HepG2 (cell line): ENCODE measurements at regions not wholly inside any gene's neighbourhood (a gene's known extent, or its start where the extent isn't known, plus 50 kb on each side); places are given as distances from the start of the nearest gene placed in this dataset.

Experiments
- ATAC-seq: fragments of 200-7000 bp; cut with Tn5 transposase; 3 replicates; pipeline ENCODE4 v1.9.1; 2020; ENCODE audit warnings: mild to moderate bottlenecking, moderate library complexity
- BruUV-seq: library from RNA; stranded (reverse); fragments of 400-500 nt; replicated peaks from 2 replicates; lab custom pipeline; 2021; lab: Mats Ljungman, UMichigan
- CTCF ChIA-PET: fragments of 300-600 bp; formaldehyde crosslinking; extraction: SDS; loops from one replicate; lab custom pipeline; 2021; ENCODE audit warnings: low total read pairs, inconsistent platforms, low intra/inter-chr PET ratio; lab: Yijun Ruan, JAX
- POLR2A ChIA-PET: fragments of 350-600 bp; sonication (Branson Sonifier 250); formaldehyde crosslinking; loops from one replicate; lab custom pipeline; 2020; ENCODE audit warnings: antibody characterized with exemption, inconsistent platforms; lab: Yijun Ruan, JAX
- DNase-seq: peaks from one replicate; pipeline ENCODE4 v3.0.0-alpha.2; 2015; ENCODE audit warnings: low spot score
- FAIRE-seq: peaks from 3 replicates; lab custom pipeline; 2011; peaks lifted over from hg19 to GRCh38; lab: Jason Lieb, UNC
- H2AFZ ChIP-seq: one replicate; pipeline ENCODE4 v1.6.1; 2011; ENCODE audit warnings: low read length, inconsistent platforms
- H3K27ac ChIP-seq: fragments of 300-600 bp; 3 replicates; pipeline ENCODE4 v1.8.0; 2011; ENCODE audit warnings: mixed run types, mild to moderate bottlenecking, mixed read lengths, low read length, inconsistent platforms; ENCODE audit not compliant: insufficient read depth; ENCODE audit errors: extremely low read length
- H3K27me3 ChIP-seq, 2 experiments: fragments of 200-600 bp in 1 of 2; 2 replicates in 1 of 2; 3 replicates in 1 of 2; pipeline versions ENCODE4 v1.6.0 to v1.8.0; 2011; ENCODE audit warnings: low read length in 2 of 2, mild to moderate bottlenecking in 2 of 2, moderate library complexity in 2 of 2, inconsistent platforms in 1 of 2; ENCODE audit not compliant: insufficient read depth in 2 of 2, control insufficient read depth in 1 of 2
- H3K36me3 ChIP-seq, 2 experiments: fragments of 200-600 bp in 1 of 2; replicated peaks in 1 of 2; 2 replicates in 1 of 2; 3 replicates in 1 of 2; pipeline versions ENCODE4 v1.5.1 to v1.8.0; 2011; ENCODE audit warnings: low read length in 2 of 2, inconsistent platforms in 1 of 2; ENCODE audit not compliant: insufficient read depth in 2 of 2, control insufficient read depth in 1 of 2
- H3K4me1 ChIP-seq: 2 replicates; pipeline ENCODE4 v1.5.1; 2012; ENCODE audit warnings: low read length, inconsistent platforms; ENCODE audit not compliant: insufficient read depth
- H3K4me2 ChIP-seq: 2 replicates; pipeline ENCODE4 v1.6.0; 2011; ENCODE audit warnings: low read depth, low read length, inconsistent platforms
- H3K4me3 ChIP-seq, 3 experiments: fragments of 200-600 bp in 1 of 3; sonication (generic), shearing (Covaris generic) in 1 of 3; replicated peaks in 1 of 3; 2 replicates each; pipeline ENCODE4 v1.5.1; 2011 to 2016; ENCODE audit warnings: low read length in 3 of 3, inconsistent platforms in 2 of 3, low read depth in 2 of 3, mild to moderate bottlenecking in 2 of 3, control low read depth in 1 of 3, mixed read lengths in 1 of 3; ENCODE audit not compliant: insufficient read depth in 1 of 3
- H3K79me2 ChIP-seq: one replicate; pipeline ENCODE4 v1.6.1; 2011; ENCODE audit warnings: low read length, inconsistent platforms; ENCODE audit not compliant: insufficient read depth
- H3K9ac ChIP-seq: 2 replicates; pipeline ENCODE4 v1.6.0; 2011; ENCODE audit warnings: mild to moderate bottlenecking, low read depth, low read length, inconsistent platforms; ENCODE audit not compliant: insufficient read depth
- H3K9me3 ChIP-seq: 2 replicates; pipeline ENCODE4 v1.5.1; 2012; ENCODE audit warnings: mild to moderate bottlenecking, low read length
- H4K20me1 ChIP-seq: 2 replicates; pipeline ENCODE4 v1.6.0; 2011; ENCODE audit warnings: inconsistent platforms, mild to moderate bottlenecking, low read length, moderate library complexity; ENCODE audit not compliant: insufficient read depth
- CREB1 ChIP-seq, 2 experiments: fragments of 450-650 bp in 1 of 2; IDR thresholded peaks; 2 replicates each; pipeline ENCODE4 v1.6.1; 2016 to 2017; ENCODE audit warnings: control low read depth in 1 of 2, mild to moderate bottlenecking in 1 of 2, missing compliant biosample characterization in 1 of 2, missing genetic modification characterization in 1 of 2
- EEA1 ChIP-seq: sonication (generic); formaldehyde crosslinking; IDR thresholded peaks from 2 replicates; pipeline ENCODE4 v1.5.1; 2020; ENCODE audit warnings: mild to moderate bottlenecking, missing genetic modification reagents, borderline replicate concordance
- KDM6A ChIP-seq: IDR thresholded peaks from 2 replicates; pipeline ENCODE4 v1.6.1; 2016; ENCODE audit warnings: low read depth
- MZF1 ChIP-seq: sonication (generic); formaldehyde crosslinking; IDR thresholded peaks from 2 replicates; pipeline ENCODE4 v1.8.1; 2023; ENCODE audit warnings: mild to moderate bottlenecking, missing genetic modification reagents, borderline replicate concordance
- NR2F1 ChIP-seq, 2 experiments: fragments of 450-650 bp in 1 of 2; formaldehyde crosslinking in 1 of 2; IDR thresholded peaks; 2 replicates each; pipeline versions ENCODE4 v1.5.0 to v1.6.1; 2016 to 2020; ENCODE audit warnings: mild to moderate bottlenecking in 1 of 2, missing compliant biosample characterization in 1 of 2, missing genetic modification reagents in 1 of 2, moderate library complexity in 1 of 2
- POLR2AphosphoS2 ChIP-seq: IDR thresholded peaks from 2 replicates; pipeline ENCODE4 v1.6.1; 2011; ENCODE audit warnings: low read depth, low read length, improper control_type of control experiment
- RELA ChIP-seq: sonication (generic); formaldehyde crosslinking; IDR thresholded peaks from 2 replicates; pipeline ENCODE4 v1.4.0; 2020; ENCODE audit warnings: missing genetic modification reagents
- RFX1 ChIP-seq: fragments of 450-650 bp; IDR thresholded peaks from 2 replicates; pipeline ENCODE4 v1.6.1; 2017
- RXRA ChIP-seq: sonication (generic); formaldehyde crosslinking; IDR thresholded peaks from 2 replicates; pipeline ENCODE4 v1.5.1; 2020; ENCODE audit warnings: missing genetic modification reagents
- SP1 ChIP-seq, 2 experiments: fragments of 450-650 bp in 1 of 2; sonication (generic) in 1 of 2; formaldehyde crosslinking in 1 of 2; IDR thresholded peaks; 2 replicates each; pipeline versions ENCODE4 v1.4.0 to v1.6.1; 2016 to 2020; ENCODE audit warnings: missing genetic modification reagents in 1 of 2
- ZNF275 ChIP-seq: sonication (generic); formaldehyde crosslinking; IDR thresholded peaks from 2 replicates; pipeline ENCODE4 v1.8.0; 2022; ENCODE audit warnings: missing genetic modification reagents, mild to moderate bottlenecking, inconsistent platforms, borderline replicate concordance
- ZNF749 ChIP-seq: sonication (generic); formaldehyde crosslinking; IDR thresholded peaks from 2 replicates; pipeline ENCODE4 v1.8.0; 2022; ENCODE audit warnings: mild to moderate bottlenecking, missing genetic modification reagents, moderate library complexity, borderline replicate concordance
- ZSCAN29 ChIP-seq: sonication (generic); formaldehyde crosslinking; conservative IDR thresholded peaks from 2 replicates; pipeline ENCODE4 v1.4.0; 2020; ENCODE audit warnings: mild to moderate bottlenecking, missing genetic modification reagents
- in situ Hi-C: cut with HindIII; loops from 2 replicates; pipeline ENCODE4 v1.10.0; 2017; ENCODE audit warnings: low pct_unique_long_range_greater_than_20kb; ENCODE audit not compliant: extremely low pct_ligation_motif_present
- intact Hi-C: fragments of 100-400 bp; cut with micrococcal nuclease; formaldehyde crosslinking; loops from one replicate; pipeline ENCODE4 v1.10.0; 2022; ENCODE audit not compliant: unreplicated experiment
- TF ChIP-seq, protein P1 (sequence below): sonication (generic); formaldehyde crosslinking; IDR thresholded peaks from 2 replicates; pipeline ENCODE4 v1.4.0; 2020; ENCODE audit warnings: mild to moderate bottlenecking, missing genetic modification reagents
- TF ChIP-seq, protein P2 (sequence below): sonication (generic); formaldehyde crosslinking; IDR thresholded peaks from 2 replicates; pipeline ENCODE4 v1.4.0; 2020; ENCODE audit warnings: missing genetic modification reagents

GRCh38 chr21:19692231-19692630 lies 1288.6 kb upstream of the TMPRSS15 start:
- ATAC-seq = no peak
- no peaks in the 10 kb centered on the region for H3K79me2 ChIP-seq
- FAIRE-seq = no peak
- no peak overlapping the region for H3K4me2 ChIP-seq
- in situ Hi-C loops (no loop called here), intact Hi-C loops (no loop called here)
- H3K27ac ChIP-seq = no peak overlapping the region
- no peaks in the 10 kb centered on the region for H4K20me1 ChIP-seq
- H3K4me1 ChIP-seq = no peaks in the 10 kb centered on the region
- H2AFZ ChIP-seq = no peak overlapping the region
- DNase-seq = no peak
- peaks cover 75% of the 10 kb centered on the region for H3K9me3 ChIP-seq
- H3K36me3 ChIP-seq = no peaks in the 10 kb centered on the region
- H3K9ac ChIP-seq = no peak overlapping the region
- no peaks in the 10 kb centered on the region for H3K27me3 ChIP-seq
- ChIA-PET CTCF (no interaction called here), POLR2A (no interaction called here)
- no TSS peak for BruUV-seq
- no peak overlapping the region for H3K4me3 ChIP-seq
- no peak for TF ChIP-seq CREB1 (IDR thresholded peaks at IDR 0.05)
- no peak for TF ChIP-seq CREB1 (CRISPR knock-in tag; IDR thresholded peaks at IDR 0.05)
- TF ChIP-seq, protein P1, sequence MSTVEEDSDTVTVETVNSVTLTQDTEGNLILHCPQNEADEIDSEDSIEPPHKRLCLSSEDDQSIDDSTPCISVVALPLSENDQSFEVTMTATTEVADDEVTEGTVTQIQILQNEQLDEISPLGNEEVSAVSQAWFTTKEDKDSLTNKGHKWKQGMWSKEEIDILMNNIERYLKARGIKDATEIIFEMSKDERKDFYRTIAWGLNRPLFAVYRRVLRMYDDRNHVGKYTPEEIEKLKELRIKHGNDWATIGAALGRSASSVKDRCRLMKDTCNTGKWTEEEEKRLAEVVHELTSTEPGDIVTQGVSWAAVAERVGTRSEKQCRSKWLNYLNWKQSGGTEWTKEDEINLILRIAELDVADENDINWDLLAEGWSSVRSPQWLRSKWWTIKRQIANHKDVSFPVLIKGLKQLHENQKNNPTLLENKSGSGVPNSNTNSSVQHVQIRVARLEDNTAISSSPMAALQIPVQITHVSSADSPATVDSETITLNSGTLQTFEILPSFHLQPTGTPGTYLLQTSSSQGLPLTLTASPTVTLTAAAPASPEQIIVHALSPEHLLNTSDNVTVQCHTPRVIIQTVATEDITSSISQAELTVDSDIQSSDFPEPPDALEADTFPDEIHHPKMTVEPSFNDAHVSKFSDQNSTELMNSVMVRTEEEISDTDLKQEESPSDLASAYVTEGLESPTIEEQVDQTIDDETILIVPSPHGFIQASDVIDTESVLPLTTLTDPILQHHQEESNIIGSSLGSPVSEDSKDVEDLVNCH = no peak
- TF ChIP-seq, protein P2, sequence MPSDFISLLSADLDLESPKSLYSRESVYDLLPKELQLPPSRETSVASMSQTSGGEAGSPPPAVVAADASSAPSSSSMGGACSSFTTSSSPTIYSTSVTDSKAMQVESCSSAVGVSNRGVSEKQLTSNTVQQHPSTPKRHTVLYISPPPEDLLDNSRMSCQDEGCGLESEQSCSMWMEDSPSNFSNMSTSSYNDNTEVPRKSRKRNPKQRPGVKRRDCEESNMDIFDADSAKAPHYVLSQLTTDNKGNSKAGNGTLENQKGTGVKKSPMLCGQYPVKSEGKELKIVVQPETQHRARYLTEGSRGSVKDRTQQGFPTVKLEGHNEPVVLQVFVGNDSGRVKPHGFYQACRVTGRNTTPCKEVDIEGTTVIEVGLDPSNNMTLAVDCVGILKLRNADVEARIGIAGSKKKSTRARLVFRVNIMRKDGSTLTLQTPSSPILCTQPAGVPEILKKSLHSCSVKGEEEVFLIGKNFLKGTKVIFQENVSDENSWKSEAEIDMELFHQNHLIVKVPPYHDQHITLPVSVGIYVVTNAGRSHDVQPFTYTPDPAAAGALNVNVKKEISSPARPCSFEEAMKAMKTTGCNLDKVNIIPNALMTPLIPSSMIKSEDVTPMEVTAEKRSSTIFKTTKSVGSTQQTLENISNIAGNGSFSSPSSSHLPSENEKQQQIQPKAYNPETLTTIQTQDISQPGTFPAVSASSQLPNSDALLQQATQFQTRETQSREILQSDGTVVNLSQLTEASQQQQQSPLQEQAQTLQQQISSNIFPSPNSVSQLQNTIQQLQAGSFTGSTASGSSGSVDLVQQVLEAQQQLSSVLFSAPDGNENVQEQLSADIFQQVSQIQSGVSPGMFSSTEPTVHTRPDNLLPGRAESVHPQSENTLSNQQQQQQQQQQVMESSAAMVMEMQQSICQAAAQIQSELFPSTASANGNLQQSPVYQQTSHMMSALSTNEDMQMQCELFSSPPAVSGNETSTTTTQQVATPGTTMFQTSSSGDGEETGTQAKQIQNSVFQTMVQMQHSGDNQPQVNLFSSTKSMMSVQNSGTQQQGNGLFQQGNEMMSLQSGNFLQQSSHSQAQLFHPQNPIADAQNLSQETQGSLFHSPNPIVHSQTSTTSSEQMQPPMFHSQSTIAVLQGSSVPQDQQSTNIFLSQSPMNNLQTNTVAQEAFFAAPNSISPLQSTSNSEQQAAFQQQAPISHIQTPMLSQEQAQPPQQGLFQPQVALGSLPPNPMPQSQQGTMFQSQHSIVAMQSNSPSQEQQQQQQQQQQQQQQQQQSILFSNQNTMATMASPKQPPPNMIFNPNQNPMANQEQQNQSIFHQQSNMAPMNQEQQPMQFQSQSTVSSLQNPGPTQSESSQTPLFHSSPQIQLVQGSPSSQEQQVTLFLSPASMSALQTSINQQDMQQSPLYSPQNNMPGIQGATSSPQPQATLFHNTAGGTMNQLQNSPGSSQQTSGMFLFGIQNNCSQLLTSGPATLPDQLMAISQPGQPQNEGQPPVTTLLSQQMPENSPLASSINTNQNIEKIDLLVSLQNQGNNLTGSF (CRISPR knock-in tag) = no peak
- TF ChIP-seq ZSCAN29 (CRISPR knock-in tag) = no peak
- no peak for TF ChIP-seq RELA
- no peak for TF ChIP-seq ZNF749
- TF ChIP-seq RFX1 = no peak
- no peak for TF ChIP-seq EEA1 (CRISPR knock-in tag)
- no peak for TF ChIP-seq KDM6A (CRISPR knock-in tag)
- no peak for TF ChIP-seq SP1 (IDR thresholded peaks at IDR 0.05)
- TF ChIP-seq SP1 (CRISPR knock-in tag; IDR thresholded peaks at IDR 0.05) = no peak
- TF ChIP-seq RXRA = no peak
- TF ChIP-seq MZF1 (CRISPR knock-in tag) = no peak
- no peak for TF ChIP-seq ZNF275
- TF ChIP-seq POLR2AphosphoS2 = no peak
- TF ChIP-seq NR2F1 (CRISPR knock-in tag; IDR thresholded peaks at IDR 0.05) = no peak
